Ovary (tissue), 3 donors: ENCODE measurements at regions not wholly inside any gene's neighbourhood (a gene's known extent, or its start where the extent isn't known, plus 50 kb on each side); places are given as distances from the start of the nearest gene placed in this dataset.

ENCODE experiments used
- EP300 ChIP-seq: sonication (generic); formaldehyde crosslinking; IDR thresholded peaks from one replicate; pipeline ENCODE4 v1.6.1; 2017; ENCODE audit warnings: antibody characterized with exemption
- POLR2A ChIP-seq: fragments of 450-650 bp; IDR thresholded peaks from one replicate; pipeline ENCODE4 v1.6.1; 2017; ENCODE audit warnings: antibody characterized with exemption, mild to moderate bottlenecking, moderate library complexity
- TF ChIP-seq, protein P1 (sequence below), 3 donors: fragments of 450-650 bp in 2 of 3; fragments of 200-600 bp in 1 of 3; IDR thresholded peaks; one replicate each; pipeline versions ENCODE4 v1.5.1 to v1.8.0; 2016 to 2022; ENCODE audit warnings: antibody characterized with exemption in 3 of 3, mild to moderate bottlenecking in 1 of 3
- donor health status: DM: no; HTN: no; CAD: no.

DNA sequence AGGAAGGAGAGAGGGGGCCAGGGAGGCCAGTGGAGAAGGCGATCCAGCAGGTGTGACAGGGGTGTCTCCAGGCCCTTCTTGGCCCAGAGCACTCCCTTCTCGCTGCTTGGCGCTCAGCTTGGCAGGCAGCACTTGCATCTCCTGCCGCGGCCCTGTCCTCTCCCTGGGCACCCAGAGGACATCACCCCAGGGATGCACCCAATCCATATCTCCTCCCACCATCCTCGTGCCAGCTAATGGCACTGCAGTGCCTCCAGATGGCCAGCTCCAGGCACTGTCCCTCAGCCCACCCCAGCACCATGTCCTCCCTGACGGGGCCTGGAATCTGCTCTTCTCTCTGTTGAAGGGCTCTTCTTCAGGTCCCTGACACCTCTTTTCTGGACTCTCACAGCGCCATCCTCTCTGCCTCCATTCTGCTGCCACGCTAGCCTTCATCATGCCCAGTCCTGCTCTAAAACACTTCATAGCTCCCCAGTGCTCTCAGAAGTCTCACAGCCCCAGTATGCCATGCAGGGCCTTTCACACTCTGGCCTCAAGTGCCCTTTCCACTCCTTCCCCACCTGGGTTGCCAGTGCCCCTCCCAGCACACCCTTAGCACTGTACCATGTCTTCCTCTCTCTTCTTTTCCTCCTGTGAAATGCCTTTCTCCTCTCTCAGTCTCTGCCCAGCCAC is 106.8 kb upstream of the SLC6A11 start:
- TF ChIP-seq, protein P1, sequence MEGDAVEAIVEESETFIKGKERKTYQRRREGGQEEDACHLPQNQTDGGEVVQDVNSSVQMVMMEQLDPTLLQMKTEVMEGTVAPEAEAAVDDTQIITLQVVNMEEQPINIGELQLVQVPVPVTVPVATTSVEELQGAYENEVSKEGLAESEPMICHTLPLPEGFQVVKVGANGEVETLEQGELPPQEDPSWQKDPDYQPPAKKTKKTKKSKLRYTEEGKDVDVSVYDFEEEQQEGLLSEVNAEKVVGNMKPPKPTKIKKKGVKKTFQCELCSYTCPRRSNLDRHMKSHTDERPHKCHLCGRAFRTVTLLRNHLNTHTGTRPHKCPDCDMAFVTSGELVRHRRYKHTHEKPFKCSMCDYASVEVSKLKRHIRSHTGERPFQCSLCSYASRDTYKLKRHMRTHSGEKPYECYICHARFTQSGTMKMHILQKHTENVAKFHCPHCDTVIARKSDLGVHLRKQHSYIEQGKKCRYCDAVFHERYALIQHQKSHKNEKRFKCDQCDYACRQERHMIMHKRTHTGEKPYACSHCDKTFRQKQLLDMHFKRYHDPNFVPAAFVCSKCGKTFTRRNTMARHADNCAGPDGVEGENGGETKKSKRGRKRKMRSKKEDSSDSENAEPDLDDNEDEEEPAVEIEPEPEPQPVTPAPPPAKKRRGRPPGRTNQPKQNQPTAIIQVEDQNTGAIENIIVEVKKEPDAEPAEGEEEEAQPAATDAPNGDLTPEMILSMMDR (IDR thresholded peaks at IDR 0.05): no peak
- TF ChIP-seq POLR2A (no peak), EP300 (no peak)
